Hypothalamus (tissue), 51 donors: ENCODE measurements at regions not wholly inside any gene's neighbourhood (a gene's known extent, or its start where the extent isn't known, plus 50 kb on each side); places are given as distances from the start of the nearest gene placed in this dataset.

Experiments
- DNase-seq, 51 donors: peaks; one replicate each; lab custom pipeline; 2025; lab: John Stamatoyannopoulos, UW

DNA sequence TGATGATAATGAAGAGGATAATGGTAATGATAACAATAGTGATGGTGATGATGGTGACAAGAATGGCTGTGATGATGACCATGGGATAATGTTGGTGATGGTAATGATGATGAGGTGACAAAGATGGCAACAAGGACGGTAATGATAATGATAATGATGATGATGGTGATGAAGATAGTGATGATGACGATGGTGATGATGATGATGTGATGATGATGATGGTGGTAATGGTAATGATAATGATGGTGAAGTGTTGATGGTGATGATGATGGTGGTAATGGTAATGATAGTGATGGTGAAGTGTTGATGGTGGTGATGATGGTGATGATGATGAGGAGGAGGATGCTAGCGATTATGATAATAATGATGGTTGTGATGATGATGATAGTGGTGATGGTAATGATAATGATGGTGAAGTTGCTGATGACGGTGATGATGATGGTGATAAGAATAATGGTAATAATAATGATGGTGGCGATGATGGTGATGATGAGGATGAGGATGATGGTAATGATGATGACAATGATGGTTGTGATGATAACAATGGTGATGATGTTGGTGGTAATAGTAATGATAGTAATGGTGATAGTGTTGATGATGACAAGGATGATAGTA lies 54.7 kb upstream of the OPCML start:
- DNase-seq: no peak

DNA sequence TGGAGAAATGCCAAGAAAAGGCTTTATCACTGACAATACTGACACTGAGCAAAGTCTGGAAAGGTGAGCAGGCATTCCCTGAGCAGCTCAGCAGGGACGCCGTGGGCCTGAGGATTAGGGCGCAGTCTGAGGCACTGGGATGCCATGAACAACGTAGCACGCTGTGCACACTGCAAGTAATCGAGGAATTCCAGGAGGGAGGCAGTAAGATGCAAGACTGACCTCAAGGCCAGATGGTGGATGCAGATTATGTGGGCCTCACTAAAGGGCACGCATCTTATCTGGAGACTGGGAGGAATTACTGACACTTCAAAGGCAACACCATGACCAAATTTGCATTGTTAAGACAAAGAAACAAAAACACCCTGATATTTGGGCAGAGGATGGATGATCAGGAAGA lies 50.4 kb upstream of the OPCML start:
- DNase-seq: no peak

DNA sequence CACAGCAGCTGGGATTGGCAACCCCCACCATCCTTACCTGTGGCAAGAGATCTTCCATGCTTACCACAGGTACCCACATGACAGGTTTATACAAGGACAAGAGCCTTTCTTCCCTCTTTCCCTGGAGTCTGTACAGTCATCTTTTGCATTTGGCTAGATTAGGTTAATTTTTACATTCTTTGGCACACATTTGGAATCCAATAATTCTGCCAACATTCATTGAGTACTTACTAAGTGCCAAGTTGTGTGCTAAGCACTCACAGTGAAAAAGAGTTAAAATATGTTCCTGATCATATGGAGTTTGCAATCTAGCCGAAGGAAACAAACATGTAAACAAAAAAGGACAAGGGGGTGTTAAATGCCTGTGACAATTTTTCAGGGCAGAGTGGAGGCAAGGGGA lies 50.0 kb upstream of the OPCML start:
- no peak for DNase-seq
